ENCODE measurements at regions not wholly inside any gene's neighbourhood (a gene's known extent, or its start where the extent isn't known, plus 50 kb on each side); places are given as distances from the start of the nearest gene placed in this dataset.
"Not testable (repeated sequence)": the region's sequence is repeated elsewhere in the genome, so short reads cannot be mapped to it uniquely, and the experiment has no call there.

GRCh38 chr4:27947302-27947701 lies 1086.7 kb downstream of the STIM2 start:
- no peak for DNase-seq

- DNase-seq = no peak
Measured at GRCh38 chr4:27964095-27964494, 1103.5 kb downstream of the STIM2 start.

GRCh38 chr4:27966664-27967063 lies 1106.0 kb downstream of the STIM2 start:
- DNase-seq = no peak

GRCh38 chr4:27973056-27973455 lies 1112.4 kb downstream of the STIM2 start:
- no peak for DNase-seq

GRCh38 chr4:27973700-27974099 lies 1113.1 kb downstream of the STIM2 start:
- no peak for DNase-seq

- DNase-seq = no peak
Measured at GRCh38 chr4:27974339-27974738, 1113.7 kb downstream of the STIM2 start.

- not testable (repeated sequence) for DNase-seq
Measured at GRCh38 chr4:27974881-27975280, 1114.2 kb downstream of the STIM2 start.

GRCh38 chr4:27978427-27979109 lies 1117.9 kb downstream of the STIM2 start:
- not testable (repeated sequence) for DNase-seq

- no peak for DNase-seq
Measured at GRCh38 chr4:27985522-27985921, 1124.9 kb downstream of the STIM2 start.

- no peak for DNase-seq
Measured at GRCh38 chr4:27986476-27986875, 1125.8 kb downstream of the STIM2 start.

GRCh38 chr4:28001698-28002097 lies 1141.1 kb downstream of the STIM2 start:
- no peak for DNase-seq

GRCh38 chr4:28004520-28004919 lies 1143.9 kb downstream of the STIM2 start:
- no peak for DNase-seq

- DNase-seq = no peak
Measured at GRCh38 chr4:28006021-28006420, 1145.4 kb downstream of the STIM2 start.

- no peak for DNase-seq
Measured at GRCh38 chr4:28007693-28008092, 1147.1 kb downstream of the STIM2 start.

GRCh38 chr4:28009541-28009940 lies 1148.9 kb downstream of the STIM2 start:
- DNase-seq = no peak

GRCh38 chr4:28010577-28011240 lies 1150.1 kb downstream of the STIM2 start:
- DNase-seq = no peak

- DNase-seq = no peak
Measured at GRCh38 chr4:28014469-28014868, 1153.8 kb downstream of the STIM2 start.

GRCh38 chr4:28015996-28016395 lies 1155.4 kb downstream of the STIM2 start:
- DNase-seq = no peak

- not testable (repeated sequence) for DNase-seq
Measured at GRCh38 chr4:28038253-28038652, 1177.6 kb downstream of the STIM2 start.

- no peak for DNase-seq
Measured at GRCh38 chr4:28062562-28062961, 1201.9 kb downstream of the STIM2 start.

- no peak for DNase-seq
Measured at GRCh38 chr4:28073860-28074555, 1213.4 kb downstream of the STIM2 start.

- DNase-seq = no peak
Measured at GRCh38 chr4:28075401-28075956, 1214.8 kb downstream of the STIM2 start.

GRCh38 chr4:28077203-28077602 lies 1216.6 kb downstream of the STIM2 start:
- not testable (repeated sequence) for DNase-seq
